HG02970 (cell line): ENCODE measurements at regions not wholly inside any gene's neighbourhood (a gene's known extent, or its start where the extent isn't known, plus 50 kb on each side); places are given as distances from the start of the nearest gene placed in this dataset.
"Not testable (repeated sequence)": the region's sequence is repeated elsewhere in the genome, so short reads cannot be mapped to it uniquely, and the experiment has no call there.

Experiments used
- ATAC-seq: cut with Tn5 transposase; IDR thresholded peaks from one replicate; pipeline ENCODE4 v1.9.1; 2021; ENCODE audit warnings: mild to moderate bottlenecking, moderate library complexity, moderate number of reproducible peaks; ENCODE audit not compliant: unreplicated experiment, low FRiP score

- ATAC-seq = no peak
Observed at GRCh38 chr3:147661916-147662315, 252.8 kb downstream of the ZIC1 start.

DNA sequence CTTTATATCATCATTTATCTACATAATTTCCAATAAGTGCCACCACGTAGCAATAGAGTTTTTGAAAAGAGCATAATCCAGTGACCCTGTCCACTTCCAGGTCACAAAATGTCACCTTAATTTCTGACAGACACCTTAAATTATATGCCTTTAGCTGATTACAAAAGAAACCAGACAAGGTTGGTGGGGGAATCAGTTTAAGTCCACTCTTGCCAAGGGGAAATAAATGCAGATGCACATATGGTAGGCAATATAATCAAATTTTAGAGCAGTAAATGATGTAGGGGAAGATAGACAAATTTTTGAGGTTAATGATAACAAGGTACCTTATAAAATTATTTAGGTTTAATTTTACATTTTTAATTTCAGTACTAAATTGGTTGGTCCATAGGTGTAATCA is 253.5 kb downstream of the ZIC1 start:
- no peak for ATAC-seq

GRCh38 chr3:147669077-147669476 is 259.9 kb downstream of the ZIC1 start:
- ATAC-seq = no peak

- ATAC-seq = no peak
Observed at GRCh38 chr3:147672035-147672434, 262.9 kb downstream of the ZIC1 start.

DNA sequence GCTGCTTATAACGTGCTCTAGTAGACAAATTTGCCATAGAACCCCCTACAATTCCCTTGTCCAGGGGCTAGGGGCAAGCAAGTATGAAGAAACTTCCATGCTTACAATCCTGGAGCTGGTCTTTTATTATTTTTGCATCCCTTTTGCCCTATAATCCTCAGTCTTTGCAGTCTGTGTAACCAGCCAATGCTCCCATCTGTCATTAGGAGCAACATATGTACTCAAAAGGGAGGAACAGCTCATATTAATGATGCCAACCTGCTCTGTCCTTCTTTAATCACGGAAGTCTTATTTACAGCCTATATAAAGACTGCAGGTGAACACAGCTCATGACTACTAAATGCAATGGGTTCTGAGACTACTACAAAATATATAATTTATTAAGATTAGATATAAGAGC is 263.3 kb downstream of the ZIC1 start:
- no peak for ATAC-seq

DNA sequence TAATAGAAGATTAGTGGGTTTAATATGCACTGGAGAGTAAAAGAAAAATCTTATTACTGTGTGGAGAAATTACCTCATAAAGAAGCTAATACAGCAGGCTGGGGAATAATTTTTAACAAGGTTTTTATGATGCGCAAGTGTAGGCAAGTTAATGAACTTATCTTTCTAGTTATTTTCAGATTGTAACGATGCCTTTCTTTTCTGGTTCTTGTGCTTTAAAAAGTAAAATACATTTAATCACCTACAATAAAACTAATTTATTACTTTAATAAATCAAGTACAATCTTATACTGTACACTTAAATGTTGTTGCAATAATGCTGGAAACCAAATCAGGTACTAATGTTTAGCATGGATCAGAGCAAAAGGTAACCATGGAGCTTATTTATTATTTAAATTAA is 266.6 kb downstream of the ZIC1 start:
- ATAC-seq = no peak

- ATAC-seq = no peak
Observed at GRCh38 chr3:147680837-147681483, 271.8 kb downstream of the ZIC1 start.

DNA sequence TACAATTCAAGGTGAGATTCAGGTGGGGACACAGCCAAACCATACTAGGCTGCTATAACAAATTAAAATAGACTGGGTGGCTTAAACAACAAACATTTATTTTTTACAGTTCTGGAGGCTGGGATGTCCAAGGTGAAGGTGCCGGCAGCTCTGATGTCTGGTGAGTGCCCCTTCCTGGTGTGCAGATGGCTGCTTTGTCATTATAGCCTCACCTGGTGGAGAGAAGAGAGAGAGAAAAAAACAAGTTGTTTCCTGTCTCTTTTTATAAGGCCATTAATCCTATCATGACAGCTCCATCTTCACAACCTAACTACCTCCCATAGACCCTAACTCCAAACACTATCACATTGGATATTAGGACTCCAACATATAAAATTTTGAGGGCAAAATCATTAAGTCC is 279.7 kb downstream of the ZIC1 start:
- no peak for ATAC-seq

DNA sequence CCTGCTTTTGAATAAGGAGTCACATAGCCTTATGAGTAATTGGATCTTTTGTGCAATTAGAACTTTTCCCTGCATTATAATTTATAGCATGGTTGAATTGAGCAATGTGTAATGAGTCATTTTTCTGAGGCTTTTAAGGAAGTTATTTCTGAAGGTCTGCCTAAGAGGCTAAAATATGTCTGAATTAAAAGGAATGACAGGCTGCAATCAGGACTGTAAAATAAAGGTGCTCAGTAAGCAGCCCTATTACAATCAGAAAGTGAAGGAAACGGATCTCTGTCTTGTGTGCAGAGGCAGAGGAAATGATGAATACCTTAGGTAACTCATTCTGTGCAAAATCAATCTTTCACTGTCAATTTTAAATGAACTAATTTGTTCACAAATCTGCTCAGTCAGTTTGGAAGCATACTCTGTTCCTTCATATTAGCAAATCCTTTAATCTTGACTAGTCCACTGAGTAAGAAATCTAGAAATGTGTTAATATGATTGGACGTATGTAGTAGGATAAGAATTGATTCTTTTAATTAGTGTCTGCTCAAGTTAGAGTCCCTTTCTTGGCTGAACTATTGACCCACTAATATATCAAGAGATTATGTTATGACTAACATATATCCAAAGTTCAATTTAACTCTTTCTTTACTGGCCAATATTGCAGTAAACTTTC is 290.1 kb downstream of the ZIC1 start:
- no peak for ATAC-seq

DNA sequence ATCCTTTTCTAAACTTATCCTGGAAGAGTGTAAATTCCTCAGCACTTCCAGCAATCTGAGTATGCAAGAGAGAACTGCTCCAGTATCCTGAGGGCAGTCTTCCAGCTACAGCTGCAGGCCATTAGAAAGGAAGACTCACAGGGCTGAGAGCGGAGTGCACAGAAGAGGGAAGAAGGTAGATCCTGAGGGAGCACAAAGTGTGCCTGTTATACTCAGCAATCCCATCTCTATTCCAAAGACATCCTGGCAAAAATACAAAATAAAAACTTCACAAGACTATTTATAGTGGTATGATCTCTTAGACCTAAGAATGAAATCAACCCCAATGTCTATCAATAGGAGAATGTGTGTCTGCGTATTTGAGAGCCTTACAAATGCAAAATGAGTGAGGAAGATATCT is 292.0 kb downstream of the ZIC1 start:
- no peak for ATAC-seq

DNA sequence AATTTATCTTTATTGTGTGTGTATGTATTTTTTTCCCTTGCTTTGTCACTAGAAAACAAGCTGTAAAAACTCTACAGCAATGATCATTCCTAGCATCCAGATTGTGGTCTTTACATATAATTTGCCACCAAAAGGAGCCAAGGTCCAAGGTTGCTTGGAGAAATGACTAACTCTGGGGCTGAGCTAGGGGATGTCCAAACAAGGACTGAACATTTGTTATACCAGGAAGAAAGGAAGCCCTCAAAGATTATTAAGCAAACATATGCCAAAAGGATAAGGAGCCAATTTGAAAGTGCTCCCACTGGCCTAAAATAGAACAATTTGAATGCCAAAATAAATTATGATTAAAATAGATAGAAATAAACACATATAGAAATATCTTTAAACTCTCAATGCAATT is 293.3 kb downstream of the ZIC1 start:
- no peak for ATAC-seq

DNA sequence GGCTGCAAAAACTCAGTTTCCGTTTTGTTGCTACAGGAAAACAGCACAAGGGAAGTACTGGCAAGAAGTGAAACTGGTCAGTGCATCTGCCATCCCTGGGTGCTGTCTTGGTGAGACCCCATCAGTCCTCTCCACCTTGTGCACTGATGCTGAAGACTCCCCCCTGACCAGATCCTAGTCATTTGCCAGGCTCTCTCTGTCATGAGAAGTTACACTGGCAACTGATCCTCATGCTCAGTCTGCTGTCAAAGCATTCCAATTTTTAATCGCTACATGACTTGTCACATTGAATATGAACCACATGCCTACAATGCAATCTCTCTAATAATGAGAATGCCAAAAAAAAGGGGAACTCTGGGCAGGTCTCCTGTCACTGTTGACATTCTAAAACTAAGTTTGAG is 296.5 kb downstream of the ZIC1 start:
- ATAC-seq = no peak

GRCh38 chr3:147710753-147711152 is 301.6 kb downstream of the ZIC1 start:
- ATAC-seq = not testable (repeated sequence)

DNA sequence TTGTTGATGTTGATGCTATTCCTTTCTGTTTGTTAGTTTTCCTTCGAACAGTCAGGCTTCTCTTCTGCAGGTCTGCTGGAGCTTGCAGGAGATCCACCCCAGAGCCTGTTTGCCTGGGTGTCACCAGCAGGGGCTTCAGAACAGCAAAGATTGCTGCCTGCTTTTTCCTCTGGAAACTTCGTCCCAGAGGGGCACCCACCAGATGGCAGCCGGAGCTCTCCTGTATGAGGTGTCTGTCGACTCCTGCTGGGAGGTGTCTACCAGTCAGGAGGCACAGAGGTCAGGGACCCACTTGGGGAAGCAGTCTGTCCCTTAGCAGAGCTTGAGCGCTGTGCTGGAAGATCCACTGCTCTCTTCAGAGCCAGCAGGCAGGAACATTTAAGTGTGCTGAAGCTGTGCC is 303.2 kb downstream of the ZIC1 start:
- no peak for ATAC-seq

- not testable (repeated sequence) for ATAC-seq
Observed at GRCh38 chr3:147712758-147713157, 303.6 kb downstream of the ZIC1 start.

DNA sequence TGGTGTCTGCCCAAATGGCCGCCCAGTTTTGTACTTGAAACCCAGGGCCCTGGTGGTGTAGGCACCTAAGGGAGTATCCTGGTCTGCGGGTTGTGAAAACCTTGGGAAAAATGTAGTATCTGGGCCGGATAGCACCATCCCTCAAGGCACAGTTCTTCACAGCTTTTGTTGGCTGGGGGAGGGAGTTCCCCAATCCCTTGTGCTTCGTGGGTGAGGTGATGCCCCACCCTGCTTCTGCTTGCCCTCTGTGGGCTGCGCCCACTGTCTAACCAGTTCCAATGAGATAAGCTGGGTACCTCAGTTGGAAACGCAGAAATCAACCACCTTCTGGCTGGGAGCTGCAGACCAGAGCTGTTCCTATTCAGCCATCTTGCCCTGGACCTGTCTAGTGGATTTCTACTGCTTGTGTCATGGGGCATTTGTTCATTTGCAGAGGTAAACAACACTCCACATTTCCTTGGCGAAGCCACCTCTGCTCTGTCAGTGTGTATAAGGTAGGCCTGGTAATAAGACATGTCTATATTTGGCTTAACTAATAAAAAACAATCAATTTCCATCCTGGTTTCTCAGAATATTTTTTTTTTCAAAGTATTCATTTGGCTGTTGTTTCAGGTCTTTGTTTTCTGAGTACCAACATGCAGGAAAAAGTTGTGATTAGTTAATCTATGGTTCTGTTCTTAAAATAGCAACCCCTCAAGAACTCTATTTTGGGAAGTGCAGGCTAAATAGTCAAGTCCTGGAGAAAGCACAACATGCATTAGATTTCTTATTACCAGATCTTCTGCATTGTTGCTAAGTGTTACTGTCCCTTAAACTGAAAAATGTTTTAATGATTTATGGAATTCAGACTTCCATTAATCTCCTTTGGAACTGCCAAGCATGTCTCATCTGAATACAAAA is 304.3 kb downstream of the ZIC1 start:
- ATAC-seq = no peak

- ATAC-seq = no peak
Observed at GRCh38 chr3:147729641-147730040, 320.5 kb downstream of the ZIC1 start.

- no peak for ATAC-seq
Observed at GRCh38 chr3:147730284-147730683, 321.1 kb downstream of the ZIC1 start.

- no peak for ATAC-seq
Observed at GRCh38 chr3:147733217-147733616, 324.1 kb downstream of the ZIC1 start.

GRCh38 chr3:147735616-147736015 is 326.5 kb downstream of the ZIC1 start:
- no peak for ATAC-seq

DNA sequence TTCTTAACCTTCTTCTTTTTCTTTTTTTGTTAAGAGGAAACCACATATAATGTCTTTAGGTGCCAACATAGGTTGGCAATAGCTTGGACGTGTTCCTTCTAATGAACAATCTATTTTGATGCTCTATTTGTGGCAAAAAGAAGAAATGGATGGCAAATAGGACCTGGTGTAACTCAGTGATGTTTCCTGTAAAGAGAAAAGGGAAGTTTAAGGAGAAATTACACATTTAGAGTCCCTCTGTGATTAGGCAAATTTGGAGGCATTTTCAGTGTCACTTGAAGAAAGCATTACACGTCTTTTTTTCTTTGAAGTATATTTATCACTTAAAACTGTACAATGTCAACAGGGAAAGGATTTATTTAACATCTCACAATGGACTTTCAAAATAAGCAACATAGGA is 327.1 kb downstream of the ZIC1 start:
- no peak for ATAC-seq
